ENCODE measurements at regions not wholly inside any gene's neighbourhood (a gene's known extent, or its start where the extent isn't known, plus 50 kb on each side); places are given as distances from the start of the nearest gene placed in this dataset.

DNA sequence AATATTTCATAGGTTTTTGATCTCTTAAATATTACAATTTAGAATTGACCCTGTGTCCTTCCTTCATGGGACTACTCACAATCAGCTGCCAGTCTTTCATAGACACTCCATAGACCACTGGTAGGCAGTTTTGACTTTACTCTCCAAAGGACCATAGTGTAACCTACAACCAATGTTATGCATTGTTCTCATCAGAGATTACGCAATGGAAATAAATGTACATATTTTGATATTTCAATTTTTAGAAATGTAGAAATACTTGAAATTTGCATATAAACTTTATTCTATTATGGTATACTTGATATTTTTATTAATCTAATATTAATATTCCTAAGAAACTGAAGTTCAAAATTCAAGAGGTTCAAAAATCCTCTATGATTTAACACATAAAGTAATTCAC, 446.4 kb upstream of the KCND2 start:
- TF ChIP-seq, protein P1, sequence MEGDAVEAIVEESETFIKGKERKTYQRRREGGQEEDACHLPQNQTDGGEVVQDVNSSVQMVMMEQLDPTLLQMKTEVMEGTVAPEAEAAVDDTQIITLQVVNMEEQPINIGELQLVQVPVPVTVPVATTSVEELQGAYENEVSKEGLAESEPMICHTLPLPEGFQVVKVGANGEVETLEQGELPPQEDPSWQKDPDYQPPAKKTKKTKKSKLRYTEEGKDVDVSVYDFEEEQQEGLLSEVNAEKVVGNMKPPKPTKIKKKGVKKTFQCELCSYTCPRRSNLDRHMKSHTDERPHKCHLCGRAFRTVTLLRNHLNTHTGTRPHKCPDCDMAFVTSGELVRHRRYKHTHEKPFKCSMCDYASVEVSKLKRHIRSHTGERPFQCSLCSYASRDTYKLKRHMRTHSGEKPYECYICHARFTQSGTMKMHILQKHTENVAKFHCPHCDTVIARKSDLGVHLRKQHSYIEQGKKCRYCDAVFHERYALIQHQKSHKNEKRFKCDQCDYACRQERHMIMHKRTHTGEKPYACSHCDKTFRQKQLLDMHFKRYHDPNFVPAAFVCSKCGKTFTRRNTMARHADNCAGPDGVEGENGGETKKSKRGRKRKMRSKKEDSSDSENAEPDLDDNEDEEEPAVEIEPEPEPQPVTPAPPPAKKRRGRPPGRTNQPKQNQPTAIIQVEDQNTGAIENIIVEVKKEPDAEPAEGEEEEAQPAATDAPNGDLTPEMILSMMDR (IDR thresholded peaks at IDR 0.05; ENCODE audit: borderline replicate concordance, extremely low read depth, low read length, poor library complexity, severe bottlenecking) = no peak
- TF ChIP-seq EZH2 (IDR thresholded peaks at IDR 0.05; ENCODE audit: borderline replicate concordance, low read depth, low read length, severe bottlenecking) = no peak

Measured in DND-41 (cell line).